ENCODE measurements at regions not wholly inside any gene's neighbourhood (a gene's known extent, or its start where the extent isn't known, plus 50 kb on each side); places are given as distances from the start of the nearest gene placed in this dataset.

DNA sequence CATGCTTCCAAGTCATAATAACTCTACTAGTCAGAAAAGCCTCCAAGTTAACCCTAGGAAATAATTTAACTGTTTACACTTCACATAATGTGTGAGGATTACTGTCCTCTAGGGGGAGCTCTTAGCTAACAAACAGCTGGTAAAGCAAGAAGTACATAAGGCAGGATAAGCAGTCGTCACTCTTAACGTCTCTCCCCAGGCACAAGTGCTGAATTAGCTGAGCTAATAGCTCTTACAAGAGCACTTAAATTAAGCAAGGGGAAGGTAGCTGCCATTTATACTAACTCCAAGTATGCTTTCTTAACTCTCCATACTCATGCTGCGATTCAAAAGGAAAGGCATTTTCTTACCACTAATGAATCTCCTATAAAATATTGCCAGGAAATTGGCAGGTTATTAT, 79.3 kb upstream of the TSPAN11 start:
- no peaks in the 10 kb centered on the region for H3K4me1 ChIP-seq
- no peak overlapping the region for H3K4me3 ChIP-seq
- H3K9ac ChIP-seq (ENCODE audit: low read depth in 2 of 2, low read length in 2 of 2): no peak overlapping the region
- H3K36me3 ChIP-seq: no peaks in the 10 kb centered on the region
- no peak overlapping the region for H3K27ac ChIP-seq
- H3K27me3 ChIP-seq: no peaks in the 10 kb centered on the region
- intact Hi-C loops (cut with DNase I): loop anchor here (5.0 kb wide), 1 partner anchor 390 kb away; no protein-coding TSS in a partner anchor
- no peaks in the 10 kb centered on the region for H3K9me3 ChIP-seq
- TF ChIP-seq, protein P1, sequence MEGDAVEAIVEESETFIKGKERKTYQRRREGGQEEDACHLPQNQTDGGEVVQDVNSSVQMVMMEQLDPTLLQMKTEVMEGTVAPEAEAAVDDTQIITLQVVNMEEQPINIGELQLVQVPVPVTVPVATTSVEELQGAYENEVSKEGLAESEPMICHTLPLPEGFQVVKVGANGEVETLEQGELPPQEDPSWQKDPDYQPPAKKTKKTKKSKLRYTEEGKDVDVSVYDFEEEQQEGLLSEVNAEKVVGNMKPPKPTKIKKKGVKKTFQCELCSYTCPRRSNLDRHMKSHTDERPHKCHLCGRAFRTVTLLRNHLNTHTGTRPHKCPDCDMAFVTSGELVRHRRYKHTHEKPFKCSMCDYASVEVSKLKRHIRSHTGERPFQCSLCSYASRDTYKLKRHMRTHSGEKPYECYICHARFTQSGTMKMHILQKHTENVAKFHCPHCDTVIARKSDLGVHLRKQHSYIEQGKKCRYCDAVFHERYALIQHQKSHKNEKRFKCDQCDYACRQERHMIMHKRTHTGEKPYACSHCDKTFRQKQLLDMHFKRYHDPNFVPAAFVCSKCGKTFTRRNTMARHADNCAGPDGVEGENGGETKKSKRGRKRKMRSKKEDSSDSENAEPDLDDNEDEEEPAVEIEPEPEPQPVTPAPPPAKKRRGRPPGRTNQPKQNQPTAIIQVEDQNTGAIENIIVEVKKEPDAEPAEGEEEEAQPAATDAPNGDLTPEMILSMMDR (IDR thresholded peaks at IDR 0.05): peak; percentile 60
- DNase-seq: peak; percentile 36

DNA sequence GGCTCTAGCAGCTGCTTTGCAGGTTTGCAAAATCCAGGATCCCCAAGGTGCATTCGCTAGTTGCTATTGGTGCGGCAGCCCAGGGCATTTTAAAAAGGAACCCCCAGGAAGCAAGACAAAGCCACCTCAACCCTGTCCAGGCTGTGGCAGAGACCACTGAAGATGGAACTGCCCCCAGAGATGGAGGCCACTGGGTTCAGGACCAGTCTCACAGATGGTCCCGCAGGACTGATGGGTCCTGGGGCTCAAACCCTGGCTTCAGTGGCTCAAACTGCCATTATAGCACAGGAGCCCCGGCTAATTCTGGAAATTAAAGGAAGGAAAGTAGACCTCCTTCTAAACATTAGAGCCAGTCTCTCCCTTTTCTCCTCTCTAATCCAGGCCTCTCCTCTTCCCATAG, 79.8 kb upstream of the TSPAN11 start:
- TF ChIP-seq, protein P1 (IDR thresholded peaks at IDR 0.05): no peak
- Histone ChIP-seq H3K27me3 (no peaks in the 10 kb centered on the region), H3K4me3 (no peak overlapping the region), H3K9ac (ENCODE audit: low read depth in 2 of 2, low read length in 2 of 2) (no peak overlapping the region), H3K27ac (no peak overlapping the region), H3K9me3 (no peaks in the 10 kb centered on the region), H3K4me1 (no peaks in the 10 kb centered on the region), H3K36me3 (no peaks in the 10 kb centered on the region)
- intact Hi-C loops (cut with DNase I): loop anchor here (5.0 kb wide), 1 partner anchor 391 kb away; no protein-coding TSS in a partner anchor
- no peak for DNase-seq

DNA sequence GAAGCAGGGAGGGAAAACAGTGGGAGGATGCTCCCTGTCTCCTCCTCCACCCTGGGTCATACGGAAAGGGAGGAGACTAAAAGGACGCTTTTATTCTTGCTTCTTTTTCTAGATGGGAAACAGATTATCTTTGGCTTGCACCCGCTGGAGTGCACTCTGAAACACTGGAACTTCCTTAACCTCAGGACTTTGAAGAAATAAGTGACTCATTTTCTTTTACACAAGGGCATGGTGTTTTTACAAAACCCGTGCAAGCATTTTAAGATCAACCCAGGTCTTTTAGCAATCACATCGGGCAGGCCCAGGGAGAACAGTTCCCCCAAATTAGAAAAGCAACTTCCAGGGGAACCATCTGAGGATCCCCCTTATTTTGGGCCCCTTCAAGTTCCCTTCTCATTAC, 80.9 kb upstream of the TSPAN11 start:
- TF ChIP-seq, protein P1 (IDR thresholded peaks at IDR 0.05): no peak
- Histone ChIP-seq H3K27ac (no peak overlapping the region), H3K27me3 (no peaks in the 10 kb centered on the region), H3K4me3 (no peak overlapping the region), H3K9ac (ENCODE audit: low read depth in 2 of 2, low read length in 2 of 2) (no peak overlapping the region), H3K36me3 (no peaks in the 10 kb centered on the region), H3K9me3 (no peaks in the 10 kb centered on the region), H3K4me1 (no peaks in the 10 kb centered on the region)
- intact Hi-C loops (cut with DNase I): loop anchor here (5.0 kb wide), 1 partner anchor 392 kb away; no protein-coding TSS in a partner anchor
- no peak for DNase-seq

DNA sequence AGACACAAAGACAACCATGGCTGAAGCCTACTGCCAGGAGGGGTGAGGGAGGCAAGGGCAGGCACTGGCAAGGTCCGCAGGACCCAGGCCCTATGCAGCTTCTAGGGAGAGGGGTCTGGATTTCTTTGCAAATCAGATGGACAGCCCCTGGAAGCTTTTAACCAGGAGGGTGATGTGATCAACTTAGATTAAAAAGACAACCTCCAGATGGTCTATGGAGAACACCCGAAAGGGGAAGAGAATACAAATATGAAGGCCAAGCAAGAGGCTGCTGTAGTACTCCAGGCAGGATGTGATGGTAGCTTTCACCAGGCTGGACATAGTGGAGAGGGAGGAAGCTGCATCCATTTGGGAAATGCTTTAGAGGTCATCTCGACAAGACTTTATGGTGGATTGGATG, 83.3 kb upstream of the TSPAN11 start:
- no peaks in the 10 kb centered on the region for H3K4me1 ChIP-seq
- H3K9me3 ChIP-seq: no peaks in the 10 kb centered on the region
- no peak overlapping the region for H3K4me3 ChIP-seq
- H3K27me3 ChIP-seq: no peaks in the 10 kb centered on the region
- TF ChIP-seq, protein P1 (IDR thresholded peaks at IDR 0.05): no peak
- no peaks in the 10 kb centered on the region for H3K36me3 ChIP-seq
- no peak for DNase-seq
- H3K9ac ChIP-seq (ENCODE audit: low read depth in 2 of 2, low read length in 2 of 2): no peak overlapping the region
- intact Hi-C loops (cut with DNase I): no loop called here
- H3K27ac ChIP-seq: no peak overlapping the region

GRCh38 chr12:30840715-30841114, 85.8 kb upstream of the TSPAN11 start:
- TF ChIP-seq, protein P1 (IDR thresholded peaks at IDR 0.05): no peak
- no peak overlapping the region for H3K27ac ChIP-seq
- no peaks in the 10 kb centered on the region for H3K9me3 ChIP-seq
- H3K36me3 ChIP-seq: no peaks in the 10 kb centered on the region
- no peak overlapping the region for H3K9ac ChIP-seq (ENCODE audit: low read depth in 2 of 2, low read length in 2 of 2)
- intact Hi-C loops (cut with DNase I): no loop called here
- H3K4me1 ChIP-seq: no peaks in the 10 kb centered on the region
- no peaks in the 10 kb centered on the region for H3K27me3 ChIP-seq
- no peak overlapping the region for H3K4me3 ChIP-seq
- no peak for DNase-seq

All from colonic mucosa (tissue), 4 donors.